IMR-90 (cell line): ENCODE measurements at regions not wholly inside any gene's neighbourhood (a gene's known extent, or its start where the extent isn't known, plus 50 kb on each side); places are given as distances from the start of the nearest gene placed in this dataset.

Source experiments
- ATAC-seq: fragments of 200-7000 bp; cut with Tn5 transposase; 2 replicates; pipeline ENCODE4 v1.9.1; 2020; ENCODE audit warnings: low read depth, mild to moderate bottlenecking, moderate library complexity
- BruUV-seq: library from RNA; stranded (reverse); fragments of 400-500 nt; replicated peaks from 2 replicates; lab custom pipeline; 2021; lab: Mats Ljungman, UMichigan
- CTCF ChIA-PET: fragments of 300-600 bp; formaldehyde crosslinking; extraction: SDS; loops from one replicate; lab custom pipeline; 2021; ENCODE audit warnings: antibody characterized with exemption; lab: Yijun Ruan, JAX
- POLR2A ChIA-PET: fragments of 300-600 bp; sonication (Branson Sonifier 250); formaldehyde crosslinking; loops from one replicate; lab custom pipeline; 2022; ENCODE audit warnings: antibody characterized with exemption; ENCODE audit not compliant: unreplicated experiment; lab: Charles Lee
- DNase-seq: peaks from one replicate; pipeline ENCODE4 v3.0.0; 2013
- H2AFZ ChIP-seq: replicated peaks from 2 replicates; pipeline ENCODE3; 2013; ENCODE audit warnings: low read length, mild to moderate bottlenecking; ENCODE audit not compliant: poor library complexity
- H2AK5ac ChIP-seq: 2 replicates; pipeline ENCODE4 v1.6.1; 2013; ENCODE audit warnings: low read depth, low read length, inconsistent platforms
- H2AK9ac ChIP-seq: replicated peaks from 2 replicates; pipeline ENCODE3; 2013; ENCODE audit warnings: mild to moderate bottlenecking, low read depth, low read length, moderate library complexity; ENCODE audit not compliant: poor library complexity
- H2BK120ac ChIP-seq: 2 replicates; pipeline ENCODE4 v1.6.1; 2013; ENCODE audit warnings: low read depth, low read length, inconsistent platforms
- H2BK15ac ChIP-seq: 3 replicates; pipeline ENCODE4 v1.6.1; 2013; ENCODE audit warnings: low read depth, low read length, inconsistent platforms
- H2BK20ac ChIP-seq: 2 replicates; pipeline ENCODE4 v1.6.1; 2013; ENCODE audit warnings: low read depth, mild to moderate bottlenecking, inconsistent platforms, low read length, moderate library complexity
- H2BK5ac ChIP-seq: 2 replicates; pipeline ENCODE4 v1.6.1; 2013; ENCODE audit warnings: mild to moderate bottlenecking, low read depth, low read length, inconsistent platforms; ENCODE audit not compliant: poor library complexity, severe bottlenecking
- H3K14ac ChIP-seq: replicated peaks from 2 replicates; pipeline ENCODE4 v1.6.1; 2013; ENCODE audit warnings: low read depth, low read length, inconsistent platforms
- H3K18ac ChIP-seq: 2 replicates; pipeline ENCODE4 v1.6.1; 2013; ENCODE audit warnings: low read depth, low read length, control low read depth
- H3K23ac ChIP-seq: 2 replicates; pipeline ENCODE4 v1.6.1; 2013; ENCODE audit warnings: low read depth, low read length, inconsistent platforms
- H3K27ac ChIP-seq: 2 replicates; pipeline ENCODE4 v1.5.1; 2013; ENCODE audit warnings: mild to moderate bottlenecking, control low read depth, low read length; ENCODE audit not compliant: insufficient read depth
- H3K27me3 ChIP-seq: 2 replicates; pipeline ENCODE4 v1.6.1; 2013; ENCODE audit warnings: low read length; ENCODE audit not compliant: control insufficient read depth, insufficient read depth
- H3K36me3 ChIP-seq: 2 replicates; pipeline ENCODE4 v1.6.1; 2013; ENCODE audit warnings: low read length, mixed read lengths; ENCODE audit not compliant: control insufficient read depth, insufficient read depth
- H3K4ac ChIP-seq: 2 replicates; pipeline ENCODE4 v1.6.1; 2013; ENCODE audit warnings: low read depth, low read length, inconsistent platforms
- H3K4me1 ChIP-seq: 2 replicates; pipeline ENCODE4 v1.6.1; 2013; ENCODE audit warnings: low read length, mixed read lengths; ENCODE audit not compliant: control insufficient read depth, insufficient read depth
- H3K4me2 ChIP-seq: 2 replicates; pipeline ENCODE4 v1.6.1; 2013; ENCODE audit warnings: low read depth, mild to moderate bottlenecking, control low read depth, low read length, moderate library complexity
- H3K4me3 ChIP-seq: 2 replicates; pipeline ENCODE4 v1.5.1; 2013; ENCODE audit warnings: low read depth, mild to moderate bottlenecking, control low read depth, low read length, moderate library complexity; ENCODE audit not compliant: insufficient read depth
- H3K56ac ChIP-seq: 2 replicates; pipeline ENCODE4 v1.6.1; 2013; ENCODE audit warnings: low read length, inconsistent platforms; ENCODE audit not compliant: insufficient read depth; ENCODE audit errors: extremely low read depth
- H3K79me1 ChIP-seq, 2 experiments: 2 replicates each; pipeline ENCODE4 v1.6.1; 2013; ENCODE audit warnings: low read length in 2 of 2, inconsistent platforms in 1 of 2, low read depth in 1 of 2
- H3K9ac ChIP-seq: 2 replicates; pipeline ENCODE4 v1.6.1; 2013; ENCODE audit warnings: low read depth, low read length, control low read depth
- H3K9me1 ChIP-seq: 2 replicates; pipeline ENCODE4 v1.6.1; 2013; ENCODE audit warnings: low read length, inconsistent platforms; ENCODE audit not compliant: insufficient read depth
- H3K9me3 ChIP-seq: 2 replicates; pipeline ENCODE4 v1.6.1; 2013; ENCODE audit warnings: low read length; ENCODE audit not compliant: control insufficient read depth, insufficient read depth
- H4K20me1 ChIP-seq: 2 replicates; pipeline ENCODE4 v1.6.1; 2013; ENCODE audit warnings: low read length, inconsistent platforms; ENCODE audit not compliant: insufficient read depth
- H4K5ac ChIP-seq: 2 replicates; pipeline ENCODE4 v1.6.1; 2013; ENCODE audit warnings: mild to moderate bottlenecking, low read depth, low read length, control low read depth
- H4K8ac ChIP-seq, 2 experiments: 2 replicates each; pipeline ENCODE4 v1.6.1; 2013; ENCODE audit warnings: low read depth in 2 of 2, low read length in 2 of 2, control low read depth in 1 of 2, inconsistent platforms in 1 of 2
- H4K91ac ChIP-seq: 2 replicates; pipeline ENCODE4 v1.6.1; 2013; ENCODE audit warnings: low read depth, low read length, inconsistent platforms; ENCODE audit not compliant: insufficient read depth
- CEBPB ChIP-seq: IDR thresholded peaks from 2 replicates; pipeline ENCODE4 v1.6.1; 2012; ENCODE audit warnings: low read depth, low read length, improper control_type of control experiment
- CHD1 ChIP-seq: IDR thresholded peaks from 2 replicates; pipeline ENCODE4 v1.6.1; 2012; ENCODE audit warnings: low read depth, low read length, improper control_type of control experiment
- FOS ChIP-seq: fragments of 150-350 bp; IDR thresholded peaks from 2 replicates; pipeline ENCODE4 v1.6.1; 2016; ENCODE audit warnings: low read depth, low read length
- MAFK ChIP-seq: IDR thresholded peaks from 2 replicates; pipeline ENCODE4 v1.6.1; 2012; ENCODE audit warnings: low read depth, low read length, improper control_type of control experiment
- POLR2A ChIP-seq: IDR thresholded peaks from 2 replicates; pipeline ENCODE4 v1.6.1; 2012; ENCODE audit warnings: mild to moderate bottlenecking, low read depth, low read length
- RAD21 ChIP-seq: IDR thresholded peaks from 2 replicates; pipeline ENCODE4 v1.6.1; 2012; ENCODE audit warnings: low read length, improper control_type of control experiment
- RCOR1 ChIP-seq: IDR thresholded peaks from 2 replicates; pipeline ENCODE4 v1.6.1; 2012; ENCODE audit warnings: mild to moderate bottlenecking, low read length, improper control_type of control experiment; ENCODE audit not compliant: insufficient replicate concordance
- RFX5 ChIP-seq: IDR thresholded peaks from 2 replicates; pipeline ENCODE4 v1.8.0; 2012; ENCODE audit warnings: low read depth, mild to moderate bottlenecking, low read length, moderate library complexity
- SMC3 ChIP-seq: fragments of 150-350 bp; IDR thresholded peaks from 2 replicates; pipeline ENCODE4 v1.6.1; 2016; ENCODE audit warnings: low read depth, mild to moderate bottlenecking, antibody characterized with exemption, low read length, moderate library complexity
- WGBS, 2 experiments: methylation state at CpG; one replicate each; pipeline versions ENCODE4 v1.1.5 to v1.1.7; 2013; ENCODE audit warnings: missing lambda C conversion rate in 2 of 2; ENCODE audit not compliant: insufficient read length in 1 of 2; ENCODE audit errors: extremely low coverage in 2 of 2; 5-methylcytosine and 5-hydroxymethylcytosine counted together
- dilution Hi-C: fragments of 300-500 bp; cut with HindIII; formaldehyde crosslinking; loops from one replicate; pipeline ENCODE4 v1.14.3; 2018; ENCODE audit warnings: low sequenced_read_pairs; ENCODE audit not compliant: unreplicated experiment
- in situ Hi-C: fragments of 300-500 bp; cut with MboI; formaldehyde crosslinking; loops from 3 replicates; pipeline ENCODE4 v1.14.3; 2019; ENCODE audit warnings: low sequenced_read_pairs, inconsistent platforms, mixed read lengths
- intact Hi-C: fragments of 100-400 bp; cut with micrococcal nuclease; formaldehyde crosslinking; loops from 2 replicates; pipeline ENCODE4 v1.10.0; 2022
- TF ChIP-seq, protein P1 (sequence below): conservative IDR thresholded peaks from 2 replicates; pipeline ENCODE4 v1.5.1; 2012; ENCODE audit warnings: mild to moderate bottlenecking, low read depth, low read length, improper control_type of control experiment
- TF ChIP-seq, protein P2 (sequence below): fragments of 150-350 bp; IDR thresholded peaks from 2 replicates; pipeline ENCODE4 v1.6.1; 2016; ENCODE audit warnings: low read depth, mild to moderate bottlenecking, low read length, moderate library complexity, borderline replicate concordance

DNA sequence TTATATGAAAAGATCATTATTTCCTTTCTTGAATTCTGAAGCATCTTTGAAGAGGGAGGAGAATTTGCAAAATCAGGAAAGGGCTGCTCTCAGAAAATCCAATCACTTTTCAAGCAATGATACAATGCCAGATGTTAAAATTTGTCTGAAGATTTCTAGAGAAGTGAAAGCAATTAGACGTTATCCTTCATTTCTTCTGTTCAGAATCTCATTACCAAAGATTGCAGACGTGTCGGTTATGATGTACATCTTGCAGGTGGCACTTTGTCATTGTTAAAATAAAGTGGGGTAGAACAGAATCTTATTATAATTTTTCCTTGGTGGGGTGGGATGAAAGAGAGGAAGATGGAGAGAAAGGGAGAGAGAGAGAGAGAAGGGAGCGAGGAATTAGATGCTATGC is 296.4 kb upstream of the STS start:
- no peak overlapping the region for H4K8ac ChIP-seq

More for the DNA sequence above, 296.4 kb upstream of the STS start:
- ChIA-PET POLR2A (no interaction called here), CTCF (no interaction called here)
- Histone ChIP-seq H3K9me3 (peaks cover 5% of the 10 kb centered on the region), H3K18ac (no peak overlapping the region), H2AK5ac (no peak overlapping the region), H3K4me1 (no peaks in the 10 kb centered on the region), H3K14ac (no peak overlapping the region), H4K5ac (no peak overlapping the region), H2BK120ac (no peak overlapping the region), H3K4me3 (no peak overlapping the region), H2AFZ (no peak overlapping the region), H2BK20ac (no peak overlapping the region), H3K27me3 (no peaks in the 10 kb centered on the region), H4K91ac (no peak overlapping the region), H3K27ac (no peak overlapping the region), H3K23ac (no peak overlapping the region), H3K4me2 (no peak overlapping the region), H3K9me1 (no peaks in the 10 kb centered on the region), H2BK5ac (no peak overlapping the region), H2AK9ac (no peak overlapping the region), H3K4ac (no peak overlapping the region), H3K36me3 (no peaks in the 10 kb centered on the region), H3K56ac (no peak overlapping the region), H3K9ac (no peak overlapping the region), H3K79me1 (no peaks in the 10 kb centered on the region), H2BK15ac (no peak overlapping the region), H4K20me1 (no peaks in the 10 kb centered on the region)
- no TSS peak for BruUV-seq
- in situ Hi-C loops (no loop called here), intact Hi-C loops (no loop called here), dilution Hi-C loops (no loop called here)
- no CpG with 5 or more reads among the region's 4 CpGs for WGBS, 2 experiments
- DNase-seq, result no peak
- no peak for ATAC-seq
- TF ChIP-seq CHD1 (no peak), MAFK (no peak), RFX5 (no peak), RCOR1 (no peak), CEBPB (no peak), SMC3 (no peak), RAD21 (no peak), FOS (no peak), POLR2A (no peak)
- TF ChIP-seq, protein P1, sequence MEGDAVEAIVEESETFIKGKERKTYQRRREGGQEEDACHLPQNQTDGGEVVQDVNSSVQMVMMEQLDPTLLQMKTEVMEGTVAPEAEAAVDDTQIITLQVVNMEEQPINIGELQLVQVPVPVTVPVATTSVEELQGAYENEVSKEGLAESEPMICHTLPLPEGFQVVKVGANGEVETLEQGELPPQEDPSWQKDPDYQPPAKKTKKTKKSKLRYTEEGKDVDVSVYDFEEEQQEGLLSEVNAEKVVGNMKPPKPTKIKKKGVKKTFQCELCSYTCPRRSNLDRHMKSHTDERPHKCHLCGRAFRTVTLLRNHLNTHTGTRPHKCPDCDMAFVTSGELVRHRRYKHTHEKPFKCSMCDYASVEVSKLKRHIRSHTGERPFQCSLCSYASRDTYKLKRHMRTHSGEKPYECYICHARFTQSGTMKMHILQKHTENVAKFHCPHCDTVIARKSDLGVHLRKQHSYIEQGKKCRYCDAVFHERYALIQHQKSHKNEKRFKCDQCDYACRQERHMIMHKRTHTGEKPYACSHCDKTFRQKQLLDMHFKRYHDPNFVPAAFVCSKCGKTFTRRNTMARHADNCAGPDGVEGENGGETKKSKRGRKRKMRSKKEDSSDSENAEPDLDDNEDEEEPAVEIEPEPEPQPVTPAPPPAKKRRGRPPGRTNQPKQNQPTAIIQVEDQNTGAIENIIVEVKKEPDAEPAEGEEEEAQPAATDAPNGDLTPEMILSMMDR, result no peak
- TF ChIP-seq, protein P2, sequence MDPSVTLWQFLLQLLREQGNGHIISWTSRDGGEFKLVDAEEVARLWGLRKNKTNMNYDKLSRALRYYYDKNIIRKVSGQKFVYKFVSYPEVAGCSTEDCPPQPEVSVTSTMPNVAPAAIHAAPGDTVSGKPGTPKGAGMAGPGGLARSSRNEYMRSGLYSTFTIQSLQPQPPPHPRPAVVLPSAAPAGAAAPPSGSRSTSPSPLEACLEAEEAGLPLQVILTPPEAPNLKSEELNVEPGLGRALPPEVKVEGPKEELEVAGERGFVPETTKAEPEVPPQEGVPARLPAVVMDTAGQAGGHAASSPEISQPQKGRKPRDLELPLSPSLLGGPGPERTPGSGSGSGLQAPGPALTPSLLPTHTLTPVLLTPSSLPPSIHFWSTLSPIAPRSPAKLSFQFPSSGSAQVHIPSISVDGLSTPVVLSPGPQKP, result no peak
